Retinal pigment epithelial cell (primary cell): ENCODE measurements at regions not wholly inside any gene's neighbourhood (a gene's known extent, or its start where the extent isn't known, plus 50 kb on each side); places are given as distances from the start of the nearest gene placed in this dataset.

ENCODE experiments used
- DNase-seq: peaks from one replicate; pipeline ENCODE4 v3.0.0-alpha.2; 2010; ENCODE audit warnings: low read depth
- H3K4me3 ChIP-seq: 2 replicates; pipeline ENCODE4 v1.5.1; 2011; ENCODE audit warnings: mild to moderate bottlenecking, low read length, control low read depth, moderate library complexity
- TF ChIP-seq, protein P1 (sequence below): conservative IDR thresholded peaks from 2 replicates; pipeline ENCODE4 v1.5.1; 2011; ENCODE audit warnings: low read depth, low read length, control low read depth, inconsistent platforms

DNA sequence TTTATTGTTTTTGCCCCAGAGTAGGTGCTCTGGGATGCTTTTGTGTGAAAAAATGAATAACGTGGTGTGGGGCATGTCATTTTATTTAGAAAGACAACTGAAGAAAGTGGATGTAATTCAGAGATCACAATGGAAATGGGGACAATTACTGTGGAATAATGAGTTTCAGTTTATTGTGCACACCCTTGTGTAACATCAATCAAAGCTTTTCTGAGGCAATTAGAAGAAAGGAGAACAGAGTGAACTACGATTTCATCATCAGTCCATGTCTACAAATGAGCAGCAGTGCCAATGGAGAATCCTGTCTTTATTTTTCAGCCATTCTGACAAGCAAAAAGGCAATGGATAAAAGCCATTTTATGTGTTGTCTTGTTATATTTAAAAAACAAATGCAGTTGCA is 339.2 kb downstream of the TMA16 start:
- H3K4me3 ChIP-seq, result no peak overlapping the region
- TF ChIP-seq, protein P1, sequence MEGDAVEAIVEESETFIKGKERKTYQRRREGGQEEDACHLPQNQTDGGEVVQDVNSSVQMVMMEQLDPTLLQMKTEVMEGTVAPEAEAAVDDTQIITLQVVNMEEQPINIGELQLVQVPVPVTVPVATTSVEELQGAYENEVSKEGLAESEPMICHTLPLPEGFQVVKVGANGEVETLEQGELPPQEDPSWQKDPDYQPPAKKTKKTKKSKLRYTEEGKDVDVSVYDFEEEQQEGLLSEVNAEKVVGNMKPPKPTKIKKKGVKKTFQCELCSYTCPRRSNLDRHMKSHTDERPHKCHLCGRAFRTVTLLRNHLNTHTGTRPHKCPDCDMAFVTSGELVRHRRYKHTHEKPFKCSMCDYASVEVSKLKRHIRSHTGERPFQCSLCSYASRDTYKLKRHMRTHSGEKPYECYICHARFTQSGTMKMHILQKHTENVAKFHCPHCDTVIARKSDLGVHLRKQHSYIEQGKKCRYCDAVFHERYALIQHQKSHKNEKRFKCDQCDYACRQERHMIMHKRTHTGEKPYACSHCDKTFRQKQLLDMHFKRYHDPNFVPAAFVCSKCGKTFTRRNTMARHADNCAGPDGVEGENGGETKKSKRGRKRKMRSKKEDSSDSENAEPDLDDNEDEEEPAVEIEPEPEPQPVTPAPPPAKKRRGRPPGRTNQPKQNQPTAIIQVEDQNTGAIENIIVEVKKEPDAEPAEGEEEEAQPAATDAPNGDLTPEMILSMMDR, result no peak
- no peak for DNase-seq

DNA sequence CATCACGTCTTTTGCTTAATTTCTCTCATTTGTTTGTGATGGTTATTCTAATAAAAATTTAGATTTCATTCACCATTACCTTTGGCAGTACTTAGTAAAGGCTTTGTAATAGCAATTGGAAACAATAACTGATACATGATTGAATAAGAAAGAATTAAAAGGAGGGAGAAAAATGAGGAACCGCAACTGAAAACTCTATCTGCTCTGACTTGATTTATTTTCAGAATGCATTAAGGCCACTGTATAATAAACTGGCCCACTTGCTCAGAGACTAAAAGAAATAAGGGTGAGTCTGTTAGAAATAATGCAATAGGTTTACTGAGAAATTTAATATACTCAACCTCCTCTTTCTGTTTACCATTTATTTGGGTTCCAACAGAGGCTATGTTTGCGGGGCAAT is 351.5 kb downstream of the TMA16 start:
- DNase-seq, result no peak
- TF ChIP-seq, protein P1, result no peak
- no peak overlapping the region for H3K4me3 ChIP-seq

DNA sequence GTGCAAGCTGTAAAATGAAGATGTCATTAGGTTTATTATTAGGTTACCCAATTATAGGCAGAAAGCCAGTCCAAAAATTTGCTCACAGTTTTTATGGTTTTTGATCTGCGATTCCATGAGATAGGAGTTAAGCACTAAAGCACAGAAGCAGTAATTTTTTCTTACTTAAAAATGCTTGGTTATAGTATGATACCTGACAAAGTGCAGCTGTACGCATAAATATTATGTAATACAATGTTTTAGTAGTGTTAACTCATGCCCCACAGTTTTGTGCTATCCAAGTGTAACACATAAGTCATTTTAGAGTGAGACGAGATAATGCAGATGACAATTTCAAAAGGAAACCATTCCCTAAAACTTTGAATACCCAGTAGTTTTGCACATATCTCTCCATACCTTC is 357.8 kb downstream of the TMA16 start:
- H3K4me3 ChIP-seq, result no peak overlapping the region
- no peak for DNase-seq
- TF ChIP-seq, protein P1, result no peak

DNA sequence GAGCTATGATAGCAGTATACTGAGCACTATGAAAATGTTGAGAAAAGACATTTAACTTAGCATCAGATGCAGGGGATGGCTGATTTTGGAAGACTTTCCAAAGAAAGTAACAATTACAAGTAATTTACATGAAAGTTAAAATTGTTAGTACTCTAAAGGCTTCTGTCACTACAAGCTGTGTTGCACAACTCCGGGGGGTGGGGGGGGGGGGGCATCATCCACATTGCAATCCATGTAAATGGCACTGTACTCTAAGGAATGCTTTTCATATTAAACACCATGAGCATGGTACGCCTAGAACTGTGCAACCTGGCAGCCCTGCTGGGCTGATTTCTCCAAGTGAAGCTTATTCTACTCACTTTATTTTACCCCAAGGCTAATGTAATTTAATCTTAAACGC is 363.4 kb downstream of the TMA16 start:
- H3K4me3 ChIP-seq, result no peak overlapping the region
- DNase-seq, result no peak
- TF ChIP-seq, protein P1, result no peak

DNA sequence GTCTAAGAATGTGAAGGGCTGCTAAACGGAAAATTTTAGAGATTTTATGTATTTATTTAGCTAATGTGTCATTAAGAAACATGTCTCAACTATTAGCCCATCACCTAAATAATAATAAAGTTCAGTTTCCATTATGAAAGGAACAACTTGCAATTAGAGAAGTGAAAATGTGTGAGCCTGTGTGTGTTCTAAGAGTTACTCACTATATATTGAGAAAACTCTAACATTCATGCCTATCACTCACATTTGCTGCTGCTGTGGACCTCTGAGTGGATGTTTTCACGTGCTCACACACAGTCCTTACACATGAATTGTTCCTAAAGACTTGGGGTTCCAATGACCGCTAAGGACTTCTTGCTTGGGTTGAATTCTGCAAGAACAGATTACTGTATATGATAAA is 364.0 kb downstream of the TMA16 start:
- no peak for DNase-seq
- H3K4me3 ChIP-seq, result no peak overlapping the region
- TF ChIP-seq, protein P1, result no peak

DNA sequence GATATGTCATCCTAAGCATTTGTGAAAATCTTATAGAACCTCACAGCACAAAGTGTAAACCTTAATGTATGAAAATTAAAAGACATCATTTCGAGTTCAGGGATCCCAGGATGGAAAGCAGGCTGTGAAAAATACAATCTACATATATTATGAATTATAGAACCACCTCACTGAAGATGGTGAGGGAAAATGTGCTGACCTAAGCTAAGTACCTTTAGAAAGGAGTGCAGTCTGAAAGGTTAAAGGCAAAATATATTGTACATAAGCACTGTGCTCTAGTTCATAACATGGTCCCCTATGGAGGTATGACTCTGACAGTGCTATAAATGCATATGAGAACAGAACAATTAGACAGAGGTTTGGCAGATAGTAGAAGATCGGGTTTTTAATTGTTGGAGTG is 368.6 kb downstream of the TMA16 start:
- TF ChIP-seq, protein P1, result no peak

DNA sequence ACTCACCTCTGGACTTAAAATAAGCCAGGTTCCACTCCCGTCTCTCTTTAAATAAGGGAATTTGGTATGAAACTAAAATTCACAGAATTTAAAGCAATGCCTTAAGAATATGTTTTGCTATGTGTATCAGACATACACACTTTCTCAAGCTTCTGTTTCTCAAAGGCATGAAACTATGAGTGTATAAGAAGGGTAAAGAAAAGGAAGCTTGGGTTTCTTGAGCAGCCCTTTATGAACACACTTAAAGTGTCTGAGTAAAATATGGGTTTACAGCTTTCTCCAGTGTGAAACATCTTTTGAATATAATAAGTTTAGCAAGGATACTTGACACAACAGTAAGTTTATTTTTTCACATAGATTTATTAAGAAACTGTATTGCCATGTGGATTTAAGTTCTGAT is 370.5 kb downstream of the TMA16 start:
- no peak for DNase-seq
- TF ChIP-seq, protein P1, result no peak
- no peak overlapping the region for H3K4me3 ChIP-seq

More for the DNA sequence above, 368.6 kb downstream of the TMA16 start:
- H3K4me3 ChIP-seq, result no peak overlapping the region
- no peak for DNase-seq
